HepG2 (cell line): ENCODE measurements at regions not wholly inside any gene's neighbourhood (a gene's known extent, or its start where the extent isn't known, plus 50 kb on each side); places are given as distances from the start of the nearest gene placed in this dataset.

ENCODE experiments used
- ATAC-seq: fragments of 200-7000 bp; cut with Tn5 transposase; 3 replicates; pipeline ENCODE4 v1.9.1; 2020; ENCODE audit warnings: mild to moderate bottlenecking, moderate library complexity
- BruUV-seq: library from RNA; stranded (reverse); fragments of 400-500 nt; replicated peaks from 2 replicates; lab custom pipeline; 2021; lab: Mats Ljungman, UMichigan
- CTCF ChIA-PET: fragments of 300-600 bp; formaldehyde crosslinking; extraction: SDS; loops from one replicate; lab custom pipeline; 2021; ENCODE audit warnings: low total read pairs, inconsistent platforms, low intra/inter-chr PET ratio; lab: Yijun Ruan, JAX
- POLR2A ChIA-PET: fragments of 350-600 bp; sonication (Branson Sonifier 250); formaldehyde crosslinking; loops from one replicate; lab custom pipeline; 2020; ENCODE audit warnings: antibody characterized with exemption, inconsistent platforms; lab: Yijun Ruan, JAX
- DNase-seq: peaks from one replicate; pipeline ENCODE4 v3.0.0-alpha.2; 2015; ENCODE audit warnings: low spot score
- FAIRE-seq: peaks from 3 replicates; lab custom pipeline; 2011; peaks lifted over from hg19 to GRCh38; lab: Jason Lieb, UNC
- H2AFZ ChIP-seq: one replicate; pipeline ENCODE4 v1.6.1; 2011; ENCODE audit warnings: low read length, inconsistent platforms
- H3K27ac ChIP-seq: fragments of 300-600 bp; 3 replicates; pipeline ENCODE4 v1.8.0; 2011; ENCODE audit warnings: mixed run types, mild to moderate bottlenecking, mixed read lengths, low read length, inconsistent platforms; ENCODE audit not compliant: insufficient read depth; ENCODE audit errors: extremely low read length
- H3K27me3 ChIP-seq, 2 experiments: fragments of 200-600 bp in 1 of 2; 2 replicates in 1 of 2; 3 replicates in 1 of 2; pipeline versions ENCODE4 v1.6.0 to v1.8.0; 2011; ENCODE audit warnings: low read length in 2 of 2, mild to moderate bottlenecking in 2 of 2, moderate library complexity in 2 of 2, inconsistent platforms in 1 of 2; ENCODE audit not compliant: insufficient read depth in 2 of 2, control insufficient read depth in 1 of 2
- H3K36me3 ChIP-seq, 2 experiments: fragments of 200-600 bp in 1 of 2; replicated peaks in 1 of 2; 2 replicates in 1 of 2; 3 replicates in 1 of 2; pipeline versions ENCODE4 v1.5.1 to v1.8.0; 2011; ENCODE audit warnings: low read length in 2 of 2, inconsistent platforms in 1 of 2; ENCODE audit not compliant: insufficient read depth in 2 of 2, control insufficient read depth in 1 of 2
- H3K4me1 ChIP-seq: 2 replicates; pipeline ENCODE4 v1.5.1; 2012; ENCODE audit warnings: low read length, inconsistent platforms; ENCODE audit not compliant: insufficient read depth
- H3K4me2 ChIP-seq: 2 replicates; pipeline ENCODE4 v1.6.0; 2011; ENCODE audit warnings: low read depth, low read length, inconsistent platforms
- H3K4me3 ChIP-seq, 3 experiments: fragments of 200-600 bp in 1 of 3; sonication (generic), shearing (Covaris generic) in 1 of 3; replicated peaks in 1 of 3; 2 replicates each; pipeline ENCODE4 v1.5.1; 2011 to 2016; ENCODE audit warnings: low read length in 3 of 3, inconsistent platforms in 2 of 3, low read depth in 2 of 3, mild to moderate bottlenecking in 2 of 3, control low read depth in 1 of 3, mixed read lengths in 1 of 3; ENCODE audit not compliant: insufficient read depth in 1 of 3
- H3K79me2 ChIP-seq: one replicate; pipeline ENCODE4 v1.6.1; 2011; ENCODE audit warnings: low read length, inconsistent platforms; ENCODE audit not compliant: insufficient read depth
- H3K9ac ChIP-seq: 2 replicates; pipeline ENCODE4 v1.6.0; 2011; ENCODE audit warnings: mild to moderate bottlenecking, low read depth, low read length, inconsistent platforms; ENCODE audit not compliant: insufficient read depth
- H3K9me3 ChIP-seq: 2 replicates; pipeline ENCODE4 v1.5.1; 2012; ENCODE audit warnings: mild to moderate bottlenecking, low read length
- H4K20me1 ChIP-seq: 2 replicates; pipeline ENCODE4 v1.6.0; 2011; ENCODE audit warnings: inconsistent platforms, mild to moderate bottlenecking, low read length, moderate library complexity; ENCODE audit not compliant: insufficient read depth
- BHLHE40 ChIP-seq: IDR thresholded peaks from 2 replicates; pipeline ENCODE4 v1.6.1; 2011; ENCODE audit warnings: low read length, improper control_type of control experiment
- NFYB ChIP-seq: sonication (generic); formaldehyde crosslinking; IDR thresholded peaks from 2 replicates; pipeline ENCODE4 v1.4.0; 2020; ENCODE audit warnings: missing genetic modification reagents
- REPIN1 ChIP-seq: sonication (generic); formaldehyde crosslinking; IDR thresholded peaks from 2 replicates; pipeline ENCODE4 v1.8.0; 2022; ENCODE audit warnings: missing genetic modification reagents, low read depth, mild to moderate bottlenecking, borderline replicate concordance
- RXRA ChIP-seq: sonication (generic); formaldehyde crosslinking; IDR thresholded peaks from 2 replicates; pipeline ENCODE4 v1.5.1; 2020; ENCODE audit warnings: missing genetic modification reagents
- SP5 ChIP-seq: IDR thresholded peaks from 2 replicates; pipeline ENCODE4 v1.6.1; 2016; ENCODE audit warnings: low read depth, borderline replicate concordance
- TOE1 ChIP-seq: sonication (generic); formaldehyde crosslinking; IDR thresholded peaks from 2 replicates; pipeline ENCODE4 v1.4.0; 2020; ENCODE audit warnings: mild to moderate bottlenecking, missing genetic modification reagents
- YEATS2 ChIP-seq: sonication (generic); formaldehyde crosslinking; IDR thresholded peaks from 2 replicates; pipeline ENCODE4 v1.4.0; 2020; ENCODE audit warnings: missing genetic modification reagents, borderline replicate concordance
- ZMYM3 ChIP-seq: sonication (generic); formaldehyde crosslinking; IDR thresholded peaks from 2 replicates; pipeline ENCODE4 v1.5.1; 2020; ENCODE audit warnings: mild to moderate bottlenecking, missing genetic modification reagents
- ZNF101 ChIP-seq: sonication (generic); formaldehyde crosslinking; IDR thresholded peaks from 2 replicates; pipeline ENCODE4 v1.4.0; 2020; ENCODE audit warnings: mild to moderate bottlenecking, low read depth, missing genetic modification reagents, borderline replicate concordance
- ZNF160 ChIP-seq: sonication (generic); formaldehyde crosslinking; IDR thresholded peaks from 2 replicates; pipeline ENCODE4 v1.8.0; 2022; ENCODE audit warnings: mild to moderate bottlenecking, inconsistent platforms, missing genetic modification reagents
- WGBS: methylation state at CpG from one replicate; pipeline ENCODE4 v1.1.6; 2017; ENCODE audit warnings: low lambda C conversion rate; 5-methylcytosine and 5-hydroxymethylcytosine counted together
- in situ Hi-C: cut with HindIII; loops from 2 replicates; pipeline ENCODE4 v1.10.0; 2017; ENCODE audit warnings: low pct_unique_long_range_greater_than_20kb; ENCODE audit not compliant: extremely low pct_ligation_motif_present
- intact Hi-C: fragments of 100-400 bp; cut with micrococcal nuclease; formaldehyde crosslinking; loops from one replicate; pipeline ENCODE4 v1.10.0; 2022; ENCODE audit not compliant: unreplicated experiment
- TF ChIP-seq, protein P1 (sequence below): IDR thresholded peaks from 2 replicates; pipeline ENCODE4 v1.6.1; 2012; ENCODE audit warnings: inconsistent platforms
- TF ChIP-seq, protein P2 (sequence below): sonication (generic); formaldehyde crosslinking; IDR thresholded peaks from 2 replicates; pipeline ENCODE4 v1.5.0; 2020; ENCODE audit warnings: missing genetic modification reagents, mild to moderate bottlenecking, borderline replicate concordance
- TF ChIP-seq, protein P3 (sequence below): sonication (generic); formaldehyde crosslinking; IDR thresholded peaks from 2 replicates; pipeline ENCODE4 v1.5.0; 2020; ENCODE audit warnings: mild to moderate bottlenecking, low read depth, missing genetic modification reagents, borderline replicate concordance
- TF ChIP-seq, protein P4 (sequence below): sonication (generic); formaldehyde crosslinking; IDR thresholded peaks from 2 replicates; pipeline ENCODE4 v1.5.0; 2020; ENCODE audit warnings: mild to moderate bottlenecking, missing genetic modification reagents, moderate library complexity
- TF ChIP-seq, protein P5 (sequence below): sonication (generic); formaldehyde crosslinking; IDR thresholded peaks from 2 replicates; pipeline ENCODE4 v1.5.0; 2020; ENCODE audit warnings: mild to moderate bottlenecking, missing genetic modification reagents, borderline replicate concordance

DNA sequence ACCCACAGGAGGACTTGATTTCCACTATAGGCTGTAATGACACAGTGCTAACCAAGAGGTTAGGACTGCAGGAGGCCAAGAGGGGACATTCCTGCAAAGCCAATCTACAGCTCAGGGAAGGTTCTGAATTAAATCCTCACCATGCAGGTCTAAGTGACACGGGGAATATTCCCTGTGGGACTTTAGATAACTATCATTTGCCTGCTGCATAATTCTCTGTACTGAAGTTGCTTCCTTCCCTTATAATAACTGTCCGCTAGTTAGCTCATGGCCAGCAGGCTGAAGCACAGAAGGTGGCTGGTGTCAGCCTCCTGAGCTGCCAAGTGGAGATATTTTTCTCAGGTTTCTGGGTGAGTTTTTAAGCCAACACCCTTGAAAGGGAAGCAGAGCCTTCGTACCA is 74.6 kb upstream of the SOX9 start:
- in situ Hi-C loops (no loop called here), intact Hi-C loops (no loop called here)
- ChIA-PET POLR2A (no interaction called here), CTCF (no interaction called here)
- ATAC-seq (no peak), FAIRE-seq (no peak), DNase-seq (no peak)
- 35% methylated on average over 3 of the region's 3 CpGs for WGBS
- Histone ChIP-seq H3K9ac (no peak overlapping the region), H3K4me2 (no peak overlapping the region), H3K4me3 (no peak overlapping the region), H3K27ac (no peak overlapping the region), H4K20me1 (no peaks in the 10 kb centered on the region), H2AFZ (no peak overlapping the region), H3K27me3 (peaks cover 2 to 4% of the 10 kb centered on the region in 2 experiments; a peak in 3 of 5 replicates), H3K79me2 (no peaks in the 10 kb centered on the region), H3K4me1 (no peaks in the 10 kb centered on the region), H3K36me3 (no peaks in the 10 kb centered on the region), H3K9me3 (no peaks in the 10 kb centered on the region)
- TF ChIP-seq ZNF101 (CRISPR knock-in tag) = no peak
- TF ChIP-seq, protein P1, sequence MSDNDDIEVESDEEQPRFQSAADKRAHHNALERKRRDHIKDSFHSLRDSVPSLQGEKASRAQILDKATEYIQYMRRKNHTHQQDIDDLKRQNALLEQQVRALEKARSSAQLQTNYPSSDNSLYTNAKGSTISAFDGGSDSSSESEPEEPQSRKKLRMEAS = no peak
- TF ChIP-seq, protein P2, sequence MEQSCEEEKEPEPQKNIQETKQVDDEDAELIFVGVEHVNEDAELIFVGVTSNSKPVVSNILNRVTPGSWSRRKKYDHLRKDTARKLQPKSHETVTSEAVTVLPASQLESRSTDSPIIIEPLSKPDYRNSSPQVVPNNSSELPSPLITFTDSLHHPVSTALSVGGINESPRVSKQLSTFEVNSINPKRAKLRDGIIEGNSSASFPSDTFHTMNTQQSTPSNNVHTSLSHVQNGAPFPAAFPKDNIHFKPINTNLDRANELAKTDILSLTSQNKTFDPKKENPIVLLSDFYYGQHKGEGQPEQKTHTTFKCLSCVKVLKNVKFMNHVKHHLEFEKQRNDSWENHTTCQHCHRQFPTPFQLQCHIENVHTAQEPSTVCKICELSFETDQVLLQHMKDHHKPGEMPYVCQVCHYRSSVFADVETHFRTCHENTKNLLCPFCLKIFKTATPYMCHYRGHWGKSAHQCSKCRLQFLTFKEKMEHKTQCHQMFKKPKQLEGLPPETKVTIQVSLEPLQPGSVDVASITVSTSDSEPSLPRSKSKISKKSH (CRISPR knock-in tag) = no peak
- TF ChIP-seq ZNF160 (CRISPR knock-in tag) = no peak
- TF ChIP-seq RXRA (CRISPR knock-in tag) = no peak
- TF ChIP-seq, protein P3, sequence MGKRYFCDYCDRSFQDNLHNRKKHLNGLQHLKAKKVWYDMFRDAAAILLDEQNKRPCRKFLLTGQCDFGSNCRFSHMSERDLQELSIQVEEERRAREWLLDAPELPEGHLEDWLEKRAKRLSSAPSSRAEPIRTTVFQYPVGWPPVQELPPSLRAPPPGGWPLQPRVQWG (CRISPR knock-in tag) = no peak
- no peak for TF ChIP-seq TOE1
- TF ChIP-seq, protein P4, sequence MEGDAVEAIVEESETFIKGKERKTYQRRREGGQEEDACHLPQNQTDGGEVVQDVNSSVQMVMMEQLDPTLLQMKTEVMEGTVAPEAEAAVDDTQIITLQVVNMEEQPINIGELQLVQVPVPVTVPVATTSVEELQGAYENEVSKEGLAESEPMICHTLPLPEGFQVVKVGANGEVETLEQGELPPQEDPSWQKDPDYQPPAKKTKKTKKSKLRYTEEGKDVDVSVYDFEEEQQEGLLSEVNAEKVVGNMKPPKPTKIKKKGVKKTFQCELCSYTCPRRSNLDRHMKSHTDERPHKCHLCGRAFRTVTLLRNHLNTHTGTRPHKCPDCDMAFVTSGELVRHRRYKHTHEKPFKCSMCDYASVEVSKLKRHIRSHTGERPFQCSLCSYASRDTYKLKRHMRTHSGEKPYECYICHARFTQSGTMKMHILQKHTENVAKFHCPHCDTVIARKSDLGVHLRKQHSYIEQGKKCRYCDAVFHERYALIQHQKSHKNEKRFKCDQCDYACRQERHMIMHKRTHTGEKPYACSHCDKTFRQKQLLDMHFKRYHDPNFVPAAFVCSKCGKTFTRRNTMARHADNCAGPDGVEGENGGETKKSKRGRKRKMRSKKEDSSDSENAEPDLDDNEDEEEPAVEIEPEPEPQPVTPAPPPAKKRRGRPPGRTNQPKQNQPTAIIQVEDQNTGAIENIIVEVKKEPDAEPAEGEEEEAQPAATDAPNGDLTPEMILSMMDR (CRISPR knock-in tag) = no peak
- TF ChIP-seq YEATS2 = no peak
- TF ChIP-seq REPIN1 = no peak
- no peak for TF ChIP-seq SP5
- no peak for TF ChIP-seq BHLHE40
- no peak for TF ChIP-seq ZMYM3 (CRISPR knock-in tag)
- TF ChIP-seq, protein P5, sequence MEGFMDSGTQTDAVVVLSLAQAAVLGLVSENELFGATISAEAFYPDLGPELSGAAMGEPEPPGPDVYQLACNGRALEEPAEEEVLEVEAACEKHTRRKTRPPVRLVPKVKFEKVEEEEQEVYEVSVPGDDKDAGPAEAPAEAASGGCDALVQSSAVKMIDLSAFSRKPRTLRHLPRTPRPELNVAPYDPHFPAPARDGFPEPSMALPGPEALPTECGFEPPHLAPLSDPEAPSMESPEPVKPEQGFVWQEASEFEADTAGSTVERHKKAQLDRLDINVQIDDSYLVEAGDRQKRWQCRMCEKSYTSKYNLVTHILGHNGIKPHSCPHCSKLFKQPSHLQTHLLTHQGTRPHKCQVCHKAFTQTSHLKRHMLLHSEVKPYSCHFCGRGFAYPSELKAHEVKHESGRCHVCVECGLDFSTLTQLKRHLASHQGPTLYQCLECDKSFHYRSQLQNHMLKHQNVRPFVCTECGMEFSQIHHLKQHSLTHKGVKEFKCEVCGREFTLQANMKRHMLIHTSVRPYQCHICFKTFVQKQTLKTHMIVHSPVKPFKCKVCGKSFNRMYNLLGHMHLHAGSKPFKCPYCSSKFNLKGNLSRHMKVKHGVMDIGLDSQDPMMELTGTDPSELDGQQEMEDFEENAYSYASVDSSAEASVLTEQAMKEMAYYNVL (CRISPR knock-in tag) = no peak
- no peak for TF ChIP-seq NFYB (CRISPR knock-in tag)
- BruUV-seq = no TSS peak
